Hepatocyte (in vitro differentiated cells): ENCODE measurements at regions not wholly inside any gene's neighbourhood (a gene's known extent, or its start where the extent isn't known, plus 50 kb on each side); places are given as distances from the start of the nearest gene placed in this dataset.

Experiments used
- EZH2 ChIP-seq: fragments of 200-600 bp; sonication (generic); IDR thresholded peaks from 2 replicates; pipeline ENCODE4 v1.6.1; 2016; ENCODE audit warnings: antibody characterized with exemption, mild to moderate bottlenecking, borderline replicate concordance
- TF ChIP-seq, protein P1 (sequence below): fragments of 200-600 bp; sonication (generic); IDR thresholded peaks from 2 replicates; pipeline ENCODE4 v1.5.1; 2016; ENCODE audit warnings: antibody characterized with exemption, mild to moderate bottlenecking; ENCODE audit not compliant: poor library complexity

DNA sequence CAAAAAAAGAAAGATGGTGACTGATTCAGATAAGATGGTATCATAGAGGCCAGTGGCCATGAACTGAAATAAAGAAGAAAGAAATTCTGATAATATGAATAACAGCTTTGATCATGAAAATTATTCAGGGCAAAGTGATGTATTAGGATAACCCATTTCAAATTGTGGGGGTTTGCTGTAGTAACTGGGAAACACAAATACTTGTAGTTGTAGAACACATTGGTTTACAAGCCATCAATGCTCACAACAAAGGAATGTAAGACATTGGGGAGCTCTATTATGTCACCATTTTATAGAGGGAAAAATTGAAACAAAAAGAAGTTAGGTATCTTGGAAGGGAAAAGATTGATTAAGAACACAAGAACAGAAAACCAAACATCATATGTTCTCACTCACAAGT is 140.4 kb upstream of the FRMD6 start:
- TF ChIP-seq, protein P1, sequence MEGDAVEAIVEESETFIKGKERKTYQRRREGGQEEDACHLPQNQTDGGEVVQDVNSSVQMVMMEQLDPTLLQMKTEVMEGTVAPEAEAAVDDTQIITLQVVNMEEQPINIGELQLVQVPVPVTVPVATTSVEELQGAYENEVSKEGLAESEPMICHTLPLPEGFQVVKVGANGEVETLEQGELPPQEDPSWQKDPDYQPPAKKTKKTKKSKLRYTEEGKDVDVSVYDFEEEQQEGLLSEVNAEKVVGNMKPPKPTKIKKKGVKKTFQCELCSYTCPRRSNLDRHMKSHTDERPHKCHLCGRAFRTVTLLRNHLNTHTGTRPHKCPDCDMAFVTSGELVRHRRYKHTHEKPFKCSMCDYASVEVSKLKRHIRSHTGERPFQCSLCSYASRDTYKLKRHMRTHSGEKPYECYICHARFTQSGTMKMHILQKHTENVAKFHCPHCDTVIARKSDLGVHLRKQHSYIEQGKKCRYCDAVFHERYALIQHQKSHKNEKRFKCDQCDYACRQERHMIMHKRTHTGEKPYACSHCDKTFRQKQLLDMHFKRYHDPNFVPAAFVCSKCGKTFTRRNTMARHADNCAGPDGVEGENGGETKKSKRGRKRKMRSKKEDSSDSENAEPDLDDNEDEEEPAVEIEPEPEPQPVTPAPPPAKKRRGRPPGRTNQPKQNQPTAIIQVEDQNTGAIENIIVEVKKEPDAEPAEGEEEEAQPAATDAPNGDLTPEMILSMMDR: no peak
- TF ChIP-seq EZH2: no peak
